HepG2 (cell line): ENCODE measurements at regions not wholly inside any gene's neighbourhood (a gene's known extent, or its start where the extent isn't known, plus 50 kb on each side); places are given as distances from the start of the nearest gene placed in this dataset.

Experiments
- ATAC-seq: fragments of 200-7000 bp; cut with Tn5 transposase; 3 replicates; pipeline ENCODE4 v1.9.1; 2020; ENCODE audit warnings: mild to moderate bottlenecking, moderate library complexity
- BruUV-seq: library from RNA; stranded (reverse); fragments of 400-500 nt; replicated peaks from 2 replicates; lab custom pipeline; 2021; lab: Mats Ljungman, UMichigan
- CTCF ChIA-PET: fragments of 300-600 bp; formaldehyde crosslinking; extraction: SDS; loops from one replicate; lab custom pipeline; 2021; ENCODE audit warnings: low total read pairs, inconsistent platforms, low intra/inter-chr PET ratio; lab: Yijun Ruan, JAX
- POLR2A ChIA-PET: fragments of 350-600 bp; sonication (Branson Sonifier 250); formaldehyde crosslinking; loops from one replicate; lab custom pipeline; 2020; ENCODE audit warnings: antibody characterized with exemption, inconsistent platforms; lab: Yijun Ruan, JAX
- DNase-seq: peaks from one replicate; pipeline ENCODE4 v3.0.0-alpha.2; 2015; ENCODE audit warnings: low spot score
- FAIRE-seq: peaks from 3 replicates; lab custom pipeline; 2011; peaks lifted over from hg19 to GRCh38; lab: Jason Lieb, UNC
- H2AFZ ChIP-seq: one replicate; pipeline ENCODE4 v1.6.1; 2011; ENCODE audit warnings: low read length, inconsistent platforms
- H3K27ac ChIP-seq: fragments of 300-600 bp; 3 replicates; pipeline ENCODE4 v1.8.0; 2011; ENCODE audit warnings: mixed run types, mild to moderate bottlenecking, mixed read lengths, low read length, inconsistent platforms; ENCODE audit not compliant: insufficient read depth; ENCODE audit errors: extremely low read length
- H3K27me3 ChIP-seq, 2 experiments: fragments of 200-600 bp in 1 of 2; 2 replicates in 1 of 2; 3 replicates in 1 of 2; pipeline versions ENCODE4 v1.6.0 to v1.8.0; 2011; ENCODE audit warnings: low read length in 2 of 2, mild to moderate bottlenecking in 2 of 2, moderate library complexity in 2 of 2, inconsistent platforms in 1 of 2; ENCODE audit not compliant: insufficient read depth in 2 of 2, control insufficient read depth in 1 of 2
- H3K36me3 ChIP-seq, 2 experiments: fragments of 200-600 bp in 1 of 2; replicated peaks in 1 of 2; 2 replicates in 1 of 2; 3 replicates in 1 of 2; pipeline versions ENCODE4 v1.5.1 to v1.8.0; 2011; ENCODE audit warnings: low read length in 2 of 2, inconsistent platforms in 1 of 2; ENCODE audit not compliant: insufficient read depth in 2 of 2, control insufficient read depth in 1 of 2
- H3K4me1 ChIP-seq: 2 replicates; pipeline ENCODE4 v1.5.1; 2012; ENCODE audit warnings: low read length, inconsistent platforms; ENCODE audit not compliant: insufficient read depth
- H3K4me2 ChIP-seq: 2 replicates; pipeline ENCODE4 v1.6.0; 2011; ENCODE audit warnings: low read depth, low read length, inconsistent platforms
- H3K4me3 ChIP-seq, 3 experiments: fragments of 200-600 bp in 1 of 3; sonication (generic), shearing (Covaris generic) in 1 of 3; replicated peaks in 1 of 3; 2 replicates each; pipeline ENCODE4 v1.5.1; 2011 to 2016; ENCODE audit warnings: low read length in 3 of 3, inconsistent platforms in 2 of 3, low read depth in 2 of 3, mild to moderate bottlenecking in 2 of 3, control low read depth in 1 of 3, mixed read lengths in 1 of 3; ENCODE audit not compliant: insufficient read depth in 1 of 3
- H3K79me2 ChIP-seq: one replicate; pipeline ENCODE4 v1.6.1; 2011; ENCODE audit warnings: low read length, inconsistent platforms; ENCODE audit not compliant: insufficient read depth
- H3K9ac ChIP-seq: 2 replicates; pipeline ENCODE4 v1.6.0; 2011; ENCODE audit warnings: mild to moderate bottlenecking, low read depth, low read length, inconsistent platforms; ENCODE audit not compliant: insufficient read depth
- H3K9me3 ChIP-seq: 2 replicates; pipeline ENCODE4 v1.5.1; 2012; ENCODE audit warnings: mild to moderate bottlenecking, low read length
- H4K20me1 ChIP-seq: 2 replicates; pipeline ENCODE4 v1.6.0; 2011; ENCODE audit warnings: inconsistent platforms, mild to moderate bottlenecking, low read length, moderate library complexity; ENCODE audit not compliant: insufficient read depth
- FLYWCH1 ChIP-seq: sonication (generic); formaldehyde crosslinking; IDR thresholded peaks from 2 replicates; pipeline ENCODE4 v1.8.1; 2023; ENCODE audit warnings: mild to moderate bottlenecking, missing genetic modification reagents
- FOXP4 ChIP-seq: sonication (generic); formaldehyde crosslinking; IDR thresholded peaks from 2 replicates; pipeline ENCODE4 v1.4.0; 2020; ENCODE audit warnings: missing genetic modification reagents
- HES4 ChIP-seq: sonication (generic); formaldehyde crosslinking; IDR thresholded peaks from 2 replicates; pipeline ENCODE4 v1.9.0; 2021; ENCODE audit warnings: mild to moderate bottlenecking, missing genetic modification reagents, borderline replicate concordance
- IKZF1 ChIP-seq: fragments of 450-650 bp; IDR thresholded peaks from 2 replicates; pipeline ENCODE4 v1.7.1; 2016
- KDM5B ChIP-seq: sonication (generic); formaldehyde crosslinking; IDR thresholded peaks from 2 replicates; pipeline ENCODE4 v1.4.0; 2020; ENCODE audit warnings: missing genetic modification reagents, mild to moderate bottlenecking, borderline replicate concordance
- NFE2L2 ChIP-seq: fragments of 150-350 bp; IDR thresholded peaks from 2 replicates; pipeline ENCODE4 v1.6.1; 2014; ENCODE audit warnings: low read length
- PAX8 ChIP-seq: sonication (generic); formaldehyde crosslinking; IDR thresholded peaks from 2 replicates; pipeline ENCODE4 v1.8.0; 2022; ENCODE audit warnings: mild to moderate bottlenecking, missing genetic modification reagents, borderline replicate concordance
- RBM39 ChIP-seq: fragments of 200-400 bp; formaldehyde crosslinking; IDR thresholded peaks from one replicate; pipeline ENCODE4 v1.6.1; 2018; ENCODE audit warnings: antibody characterized with exemption, mild to moderate bottlenecking, low read depth, low read length; ENCODE audit not compliant: poor library complexity, severe bottlenecking
- ZMYM3 ChIP-seq: sonication (generic); formaldehyde crosslinking; IDR thresholded peaks from 2 replicates; pipeline ENCODE4 v1.5.1; 2020; ENCODE audit warnings: mild to moderate bottlenecking, missing genetic modification reagents
- ZNF326 ChIP-seq: sonication (generic); formaldehyde crosslinking; IDR thresholded peaks from 2 replicates; pipeline ENCODE4 v1.4.0; 2020; ENCODE audit warnings: missing genetic modification reagents, borderline replicate concordance
- ZNF468 ChIP-seq: sonication (generic); formaldehyde crosslinking; IDR thresholded peaks from 2 replicates; pipeline ENCODE4 v1.8.0; 2022; ENCODE audit warnings: mild to moderate bottlenecking, moderate library complexity, missing genetic modification reagents
- ZNF773 ChIP-seq: sonication (generic); formaldehyde crosslinking; IDR thresholded peaks from 2 replicates; pipeline ENCODE4 v1.4.0; 2020; ENCODE audit warnings: missing genetic modification reagents, borderline replicate concordance
- in situ Hi-C: cut with HindIII; loops from 2 replicates; pipeline ENCODE4 v1.10.0; 2017; ENCODE audit warnings: low pct_unique_long_range_greater_than_20kb; ENCODE audit not compliant: extremely low pct_ligation_motif_present
- intact Hi-C: fragments of 100-400 bp; cut with micrococcal nuclease; formaldehyde crosslinking; loops from one replicate; pipeline ENCODE4 v1.10.0; 2022; ENCODE audit not compliant: unreplicated experiment

DNA sequence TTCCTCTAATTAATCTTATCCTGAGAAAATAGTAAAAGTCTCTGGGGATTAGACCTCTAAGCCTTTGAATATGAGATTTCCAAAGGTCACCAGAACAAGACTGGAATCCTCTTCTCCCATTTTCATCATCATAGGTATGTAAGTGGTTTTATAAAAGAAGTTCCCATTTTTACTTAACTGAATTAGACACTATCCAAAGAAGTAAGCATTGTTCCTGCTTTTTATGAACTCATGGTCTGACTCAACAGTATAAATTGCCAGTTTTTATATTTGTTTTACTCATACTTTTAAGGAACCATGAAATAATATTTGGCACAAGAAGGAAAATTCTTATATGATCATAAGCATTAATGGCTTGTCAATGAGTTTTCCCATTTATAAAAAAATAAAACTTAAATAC lies 167.1 kb upstream of the ADRA1B start:
- Histone ChIP-seq H3K27me3 (no peaks in the 10 kb centered on the region), H3K4me2 (no peak overlapping the region), H3K79me2 (no peaks in the 10 kb centered on the region), H2AFZ (no peak overlapping the region), H4K20me1 (no peaks in the 10 kb centered on the region), H3K36me3 (no peaks in the 10 kb centered on the region), H3K27ac (no peak overlapping the region), H3K4me3 (no peak overlapping the region), H3K9me3 (no peaks in the 10 kb centered on the region), H3K4me1 (no peaks in the 10 kb centered on the region), H3K9ac (no peak overlapping the region)
- no peak for FAIRE-seq
- no peak for DNase-seq
- no TSS peak for BruUV-seq
- ChIA-PET CTCF (no interaction called here), POLR2A (no interaction called here)
- intact Hi-C loops (no loop called here), in situ Hi-C loops (no loop called here)
- ATAC-seq = no peak
- TF ChIP-seq FLYWCH1 (CRISPR knock-in tag) (no peak), ZNF773 (CRISPR knock-in tag) (no peak), PAX8 (no peak), ZNF326 (CRISPR knock-in tag) (no peak), FOXP4 (CRISPR knock-in tag) (no peak), ZMYM3 (CRISPR knock-in tag) (no peak), KDM5B (CRISPR knock-in tag) (no peak), RBM39 (no peak), ZNF468 (CRISPR knock-in tag) (no peak), IKZF1 (no peak), NFE2L2 (no peak), HES4 (CRISPR knock-in tag) (no peak)
